SK-N-SH (cell line): ENCODE measurements at regions not wholly inside any gene's neighbourhood (a gene's known extent, or its start where the extent isn't known, plus 50 kb on each side); places are given as distances from the start of the nearest gene placed in this dataset.

Experiments
- CTCF ChIA-PET: fragments of 300-600, 350-600 bp; formaldehyde crosslinking; extraction: SDS; loops from one replicate; lab custom pipeline; 2021; lab: Yijun Ruan, JAX
- POLR2A ChIA-PET: fragments of 350-600 bp; sonication (Branson Sonifier 250); formaldehyde crosslinking; extraction: SDS; loops from one replicate; lab custom pipeline; 2020; ENCODE audit warnings: antibody characterized with exemption, inconsistent platforms; lab: Yijun Ruan, JAX
- DNase-seq: peaks from one replicate; pipeline ENCODE4 v3.0.0; 2012
- H2AFZ ChIP-seq: fragments of 200-600 bp; sonication (generic); 2 replicates; pipeline ENCODE4 v1.8.1; 2016; ENCODE audit warnings: antibody characterized with exemption, mild to moderate bottlenecking, low read depth
- H3F3A ChIP-seq: fragments of 200-600 bp; sonication (generic); replicated peaks from 2 replicates; pipeline ENCODE3; 2016; ENCODE audit warnings: antibody characterized with exemption, mild to moderate bottlenecking; ENCODE audit not compliant: insufficient read depth
- H3K27ac ChIP-seq, 2 experiments: fragments of 200-500 bp in 1 of 2; fragments of 200-600 bp in 1 of 2; sonication (Bioruptor generic) in 1 of 2; sonication (generic), shearing (Covaris generic) in 1 of 2; 2 replicates each; pipeline versions ENCODE4 v1.5.1 to v1.6.1; 2014 to 2016; ENCODE audit warnings: low read depth in 2 of 2, inconsistent platforms in 1 of 2, low read length in 1 of 2, mild to moderate bottlenecking in 1 of 2, mixed read lengths in 1 of 2
- H3K27me3 ChIP-seq: fragments of 200-600 bp; sonication (generic), shearing (Covaris generic); 2 replicates; pipeline ENCODE4 v1.6.1; 2016; ENCODE audit warnings: mixed run types; ENCODE audit not compliant: insufficient read depth
- H3K36me3 ChIP-seq, 2 experiments: fragments of 200-500 bp in 1 of 2; fragments of 200-600 bp in 1 of 2; sonication (Bioruptor generic) in 1 of 2; sonication (generic) in 1 of 2; replicated peaks in 1 of 2; 2 replicates each; pipeline versions ENCODE3 to v1.5.1; 2014 to 2016; ENCODE audit warnings: low read length in 1 of 2, mild to moderate bottlenecking in 1 of 2; ENCODE audit not compliant: insufficient read depth in 2 of 2, control insufficient read depth in 1 of 2
- H3K4me1 ChIP-seq, 2 experiments: fragments of 200-500 bp in 1 of 2; fragments of 200-600 bp in 1 of 2; sonication (Bioruptor generic) in 1 of 2; sonication (generic), shearing (Covaris generic) in 1 of 2; 2 replicates each; pipeline versions ENCODE4 v1.5.1 to v1.6.1; 2014 to 2016; ENCODE audit warnings: low read depth in 1 of 2, low read length in 1 of 2, mixed run types in 1 of 2; ENCODE audit not compliant: insufficient read depth in 2 of 2, control insufficient read depth in 1 of 2
- H3K4me2 ChIP-seq: fragments of 200-600 bp; sonication (generic), shearing (Covaris generic); 2 replicates; pipeline ENCODE4 v1.6.1; 2017; ENCODE audit warnings: mixed run types
- H3K4me3 ChIP-seq, 2 experiments: fragments of 200-500 bp in 1 of 2; fragments of 200-600 bp in 1 of 2; sonication (Bioruptor generic) in 1 of 2; sonication (generic), shearing (Covaris generic) in 1 of 2; 2 replicates each; pipeline versions ENCODE4 v1.5.1 to v1.8.1; 2014 to 2016; ENCODE audit warnings: low read depth in 2 of 2, inconsistent platforms in 1 of 2, low read length in 1 of 2, mild to moderate bottlenecking in 1 of 2, mixed read lengths in 1 of 2, moderate library complexity in 1 of 2
- H3K79me2 ChIP-seq: fragments of 200-600 bp; sonication (generic); 2 replicates; pipeline ENCODE4 v1.8.1; 2017; ENCODE audit warnings: mild to moderate bottlenecking; ENCODE audit not compliant: insufficient read depth
- H3K9ac ChIP-seq: fragments of 200-600 bp; sonication (generic); 2 replicates; pipeline ENCODE4 v1.6.1; 2017; ENCODE audit warnings: mixed run types
- H3K9me2 ChIP-seq: fragments of 200-600 bp; sonication (generic); 2 replicates; pipeline ENCODE4 v1.6.1; 2017; ENCODE audit warnings: mixed run types
- H3K9me3 ChIP-seq: fragments of 200-600 bp; sonication (generic); 2 replicates; pipeline ENCODE4 v1.6.1; 2017; ENCODE audit warnings: mixed run types, mild to moderate bottlenecking, moderate library complexity
- H4K20me1 ChIP-seq: fragments of 200-600 bp; sonication (generic); 2 replicates; pipeline ENCODE4 v1.6.1; 2017; ENCODE audit warnings: mild to moderate bottlenecking, mixed run types; ENCODE audit not compliant: insufficient read depth
- CHD2 ChIP-seq: fragments of 150-350 bp; IDR thresholded peaks from 2 replicates; pipeline ENCODE4 v1.6.1; 2018; ENCODE audit warnings: low read length; ENCODE audit not compliant: partially characterized antibody
- ELF1 ChIP-seq: IDR thresholded peaks from 2 replicates; pipeline ENCODE4 v1.4.0; 2012
- EP300 ChIP-seq, 2 experiments: IDR thresholded peaks; 2 replicates each; pipeline versions ENCODE4 v1.4.0 to v1.6.1; 2012; ENCODE audit warnings: borderline replicate concordance in 1 of 2, low read depth in 1 of 2, low read length in 1 of 2
- FOXJ3 ChIP-seq: sonication (generic); formaldehyde crosslinking; IDR thresholded peaks from 2 replicates; pipeline ENCODE4 v1.5.1; 2020; ENCODE audit warnings: mild to moderate bottlenecking, missing genetic modification reagents
- FOXM1 ChIP-seq: IDR thresholded peaks from 2 replicates; pipeline ENCODE4 v1.4.0; 2012; ENCODE audit warnings: low read depth, mild to moderate bottlenecking
- GABPA ChIP-seq: IDR thresholded peaks from 2 replicates; pipeline ENCODE4 v1.4.0; 2012; ENCODE audit warnings: low read depth, mild to moderate bottlenecking
- JUND ChIP-seq: IDR thresholded peaks from 2 replicates; pipeline ENCODE4 v1.4.0; 2012
- MXI1 ChIP-seq: IDR thresholded peaks from 2 replicates; pipeline ENCODE4 v1.6.1; 2012; ENCODE audit warnings: mild to moderate bottlenecking, low read depth, low read length, improper control_type of control experiment
- RAD21 ChIP-seq: IDR thresholded peaks from 2 replicates; pipeline ENCODE4 v1.6.1; 2012; ENCODE audit warnings: mild to moderate bottlenecking, low read length
- REST ChIP-seq: IDR thresholded peaks from 2 replicates; pipeline ENCODE4 v1.6.1; 2012; ENCODE audit warnings: mild to moderate bottlenecking, low read depth, low read length, moderate library complexity
- RXRA ChIP-seq: IDR thresholded peaks from 2 replicates; pipeline ENCODE4 v1.4.0; 2012; ENCODE audit warnings: low read depth, mild to moderate bottlenecking, borderline replicate concordance
- SIN3A ChIP-seq: IDR thresholded peaks from 2 replicates; pipeline ENCODE4 v1.6.1; 2012; ENCODE audit warnings: low read depth, mild to moderate bottlenecking, low read length, moderate library complexity, borderline replicate concordance
- TEAD4 ChIP-seq: IDR thresholded peaks from 2 replicates; pipeline ENCODE4 v1.4.0; 2012; ENCODE audit warnings: mild to moderate bottlenecking, borderline replicate concordance; ENCODE audit not compliant: insufficient read depth
- USF2 ChIP-seq: fragments of 150-350 bp; IDR thresholded peaks from 2 replicates; pipeline ENCODE4 v1.6.1; 2017; ENCODE audit warnings: antibody characterized with exemption, low read length, low read depth, borderline replicate concordance
- WGBS: methylation state at CpG from one replicate; pipeline ENCODE4 v1.1.6; 2017; ENCODE audit warnings: low lambda C conversion rate; 5-methylcytosine and 5-hydroxymethylcytosine counted together
- TF ChIP-seq, protein P1 (sequence below): fragments of 200-600 bp; sonication (generic); IDR thresholded peaks from 2 replicates; pipeline ENCODE4 v1.6.1; 2017; ENCODE audit warnings: antibody characterized with exemption, mild to moderate bottlenecking, moderate library complexity
- TF ChIP-seq, protein P2 (sequence below): IDR thresholded peaks from 2 replicates; pipeline ENCODE4 v1.4.0; 2012; ENCODE audit warnings: low read depth, borderline replicate concordance
- TF ChIP-seq, protein P3 (sequence below): IDR thresholded peaks from 2 replicates; pipeline ENCODE4 v1.4.0; 2012; ENCODE audit warnings: low read depth

DNA sequence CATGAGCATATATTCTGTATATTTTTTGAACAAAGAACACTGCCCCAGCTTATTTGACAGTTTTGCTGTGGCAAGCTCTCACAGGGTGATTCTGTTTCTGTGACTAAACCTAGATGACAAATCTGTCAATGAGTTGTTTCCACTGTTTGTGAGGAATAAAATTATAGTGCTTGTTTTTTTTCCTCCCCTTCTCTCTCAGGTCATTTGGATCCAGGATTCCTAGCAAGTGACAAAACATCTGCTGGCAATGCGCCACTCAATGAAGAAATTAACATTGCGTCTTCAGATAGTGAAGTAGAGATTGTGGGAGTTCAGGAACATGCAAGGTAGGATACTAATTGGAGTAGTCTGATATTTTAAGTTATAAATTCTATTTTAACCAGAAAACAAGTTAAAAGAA lies 149.3 kb downstream of the HAUS1 start:
- H3K4me2 ChIP-seq = no peak overlapping the region
- DNase-seq = no peak
- peaks cover 0 to 16% of the 10 kb centered on the region in 2 experiments; a peak in 2 of 4 replicates for H3K4me1 ChIP-seq
- H3K9me3 ChIP-seq = no peaks in the 10 kb centered on the region
- peaks cover 8% of the 10 kb centered on the region for H3F3A ChIP-seq
- whole genome bisulfite sequencing = 90% methylated on average over 2 of the region's 2 CpGs
- TF ChIP-seq JUND (no peak), FOXJ3 (no peak), MXI1 (no peak), GABPA (no peak), TEAD4 (no peak), REST (no peak), CHD2 (no peak), EP300 (IDR thresholded peaks at IDR 0.05; ENCODE audit: borderline replicate concordance in 1 of 2, low read depth in 1 of 2, low read length in 1 of 2) (no peak), ELF1 (no peak), RXRA (no peak), RAD21 (no peak), SIN3A (no peak), FOXM1 (no peak), USF2 (no peak)
- TF ChIP-seq, protein P1, sequence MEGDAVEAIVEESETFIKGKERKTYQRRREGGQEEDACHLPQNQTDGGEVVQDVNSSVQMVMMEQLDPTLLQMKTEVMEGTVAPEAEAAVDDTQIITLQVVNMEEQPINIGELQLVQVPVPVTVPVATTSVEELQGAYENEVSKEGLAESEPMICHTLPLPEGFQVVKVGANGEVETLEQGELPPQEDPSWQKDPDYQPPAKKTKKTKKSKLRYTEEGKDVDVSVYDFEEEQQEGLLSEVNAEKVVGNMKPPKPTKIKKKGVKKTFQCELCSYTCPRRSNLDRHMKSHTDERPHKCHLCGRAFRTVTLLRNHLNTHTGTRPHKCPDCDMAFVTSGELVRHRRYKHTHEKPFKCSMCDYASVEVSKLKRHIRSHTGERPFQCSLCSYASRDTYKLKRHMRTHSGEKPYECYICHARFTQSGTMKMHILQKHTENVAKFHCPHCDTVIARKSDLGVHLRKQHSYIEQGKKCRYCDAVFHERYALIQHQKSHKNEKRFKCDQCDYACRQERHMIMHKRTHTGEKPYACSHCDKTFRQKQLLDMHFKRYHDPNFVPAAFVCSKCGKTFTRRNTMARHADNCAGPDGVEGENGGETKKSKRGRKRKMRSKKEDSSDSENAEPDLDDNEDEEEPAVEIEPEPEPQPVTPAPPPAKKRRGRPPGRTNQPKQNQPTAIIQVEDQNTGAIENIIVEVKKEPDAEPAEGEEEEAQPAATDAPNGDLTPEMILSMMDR = no peak
- TF ChIP-seq, protein P2, sequence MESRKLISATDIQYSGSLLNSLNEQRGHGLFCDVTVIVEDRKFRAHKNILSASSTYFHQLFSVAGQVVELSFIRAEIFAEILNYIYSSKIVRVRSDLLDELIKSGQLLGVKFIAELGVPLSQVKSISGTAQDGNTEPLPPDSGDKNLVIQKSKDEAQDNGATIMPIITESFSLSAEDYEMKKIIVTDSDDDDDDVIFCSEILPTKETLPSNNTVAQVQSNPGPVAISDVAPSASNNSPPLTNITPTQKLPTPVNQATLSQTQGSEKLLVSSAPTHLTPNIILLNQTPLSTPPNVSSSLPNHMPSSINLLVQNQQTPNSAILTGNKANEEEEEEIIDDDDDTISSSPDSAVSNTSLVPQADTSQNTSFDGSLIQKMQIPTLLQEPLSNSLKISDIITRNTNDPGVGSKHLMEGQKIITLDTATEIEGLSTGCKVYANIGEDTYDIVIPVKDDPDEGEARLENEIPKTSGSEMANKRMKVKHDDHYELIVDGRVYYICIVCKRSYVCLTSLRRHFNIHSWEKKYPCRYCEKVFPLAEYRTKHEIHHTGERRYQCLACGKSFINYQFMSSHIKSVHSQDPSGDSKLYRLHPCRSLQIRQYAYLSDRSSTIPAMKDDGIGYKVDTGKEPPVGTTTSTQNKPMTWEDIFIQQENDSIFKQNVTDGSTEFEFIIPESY = no peak
- TF ChIP-seq, protein P3, sequence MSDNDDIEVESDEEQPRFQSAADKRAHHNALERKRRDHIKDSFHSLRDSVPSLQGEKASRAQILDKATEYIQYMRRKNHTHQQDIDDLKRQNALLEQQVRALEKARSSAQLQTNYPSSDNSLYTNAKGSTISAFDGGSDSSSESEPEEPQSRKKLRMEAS = no peak
- H3K27ac ChIP-seq = peak overlapping the region in 1 of 2 experiments; percentile 23; a peak in 1 of 4 replicates
- H3K9me2 ChIP-seq = no peaks in the 10 kb centered on the region
- H3K36me3 ChIP-seq = peaks cover 12 to 14% of the 10 kb centered on the region in 2 experiments
- H2AFZ ChIP-seq = no peak overlapping the region
- peaks cover 49% of the 10 kb centered on the region; the same call in 1 of the 2 replicates for H3K79me2 ChIP-seq
- POLR2A ChIA-PET = no interaction called here
- no peak overlapping the region for H3K4me3 ChIP-seq
- no peaks in the 10 kb centered on the region for H3K27me3 ChIP-seq
- no peak overlapping the region for H3K9ac ChIP-seq
- CTCF ChIA-PET = interaction anchor here (1.0 to 2.9 kb wide), 2 partner anchors 265 to 405 kb away, joined by 3 to 8 read pairs; no protein-coding TSS in a partner anchor
- H4K20me1 ChIP-seq = no peaks in the 10 kb centered on the region
